CD14-positive monocyte (primary cell): ENCODE measurements at regions not wholly inside any gene's neighbourhood (a gene's known extent, or its start where the extent isn't known, plus 50 kb on each side); places are given as distances from the start of the nearest gene placed in this dataset.

Experiments used
- DNase-seq, 3 donors: peaks; one replicate each; pipeline ENCODE4 v3.0.0-alpha.2; 2011 to 2022
- H2AFZ ChIP-seq: 2 replicates; pipeline ENCODE4 v1.6.0; 2012; ENCODE audit warnings: mild to moderate bottlenecking, low read depth, low read length, inconsistent platforms; ENCODE audit not compliant: insufficient read depth, poor library complexity, severe bottlenecking
- H3K27ac ChIP-seq, 2 donors: 1 replicate in 1 of 2; 2 replicates in 1 of 2; pipeline ENCODE4 v1.5.1; 2012 to 2013; ENCODE audit warnings: low read length in 2 of 2, control low read depth in 1 of 2, inconsistent platforms in 1 of 2, low read depth in 1 of 2, mild to moderate bottlenecking in 1 of 2
- H3K27me3 ChIP-seq, 2 donors: one replicate each; pipeline versions ENCODE4 v1.6.0 to v1.6.1; 2011 to 2013; ENCODE audit warnings: low read length in 2 of 2; ENCODE audit not compliant: control insufficient read depth in 2 of 2, insufficient read depth in 2 of 2
- H3K36me3 ChIP-seq, 2 donors: replicated peaks in 1 of 2; 1 replicate in 1 of 2; 2 replicates in 1 of 2; pipeline versions ENCODE4 v1.5.1 to v1.6.1; 2012 to 2013; ENCODE audit warnings: low read length in 2 of 2, control low read depth in 1 of 2, inconsistent platforms in 1 of 2, mild to moderate bottlenecking in 1 of 2; ENCODE audit not compliant: insufficient read depth in 2 of 2, control insufficient read depth in 1 of 2
- H3K4me1 ChIP-seq, 2 donors: 1 replicate in 1 of 2; 2 replicates in 1 of 2; pipeline versions ENCODE4 v1.5.1 to v1.6.1; 2012 to 2013; ENCODE audit warnings: low read length in 2 of 2, control low read depth in 1 of 2, inconsistent platforms in 1 of 2, mild to moderate bottlenecking in 1 of 2, moderate library complexity in 1 of 2; ENCODE audit not compliant: insufficient read depth in 2 of 2, control insufficient read depth in 1 of 2
- H3K4me2 ChIP-seq: replicated peaks from 2 replicates; pipeline ENCODE3; 2012; ENCODE audit warnings: low read length, moderate library complexity, mild to moderate bottlenecking; ENCODE audit not compliant: poor library complexity, severe bottlenecking; ENCODE audit errors: extremely low read depth
- H3K4me3 ChIP-seq, 3 experiments: fragments of 200-600 bp in 1 of 3; sonication (generic) in 1 of 3; replicated peaks in 1 of 3; 1 replicate in 2 of 3; 2 replicates in 1 of 3; pipeline ENCODE4 v1.5.1; 2011 to 2013; ENCODE audit warnings: low read length in 3 of 3, mild to moderate bottlenecking in 3 of 3, control low read depth in 2 of 3, low read depth in 2 of 3, inconsistent platforms in 1 of 3, moderate library complexity in 1 of 3
- H3K79me2 ChIP-seq: 2 replicates; pipeline ENCODE4 v1.6.0; 2012; ENCODE audit warnings: mild to moderate bottlenecking, control low read depth, inconsistent platforms, low read length, moderate library complexity; ENCODE audit not compliant: insufficient read depth
- H3K9ac ChIP-seq: 2 replicates; pipeline ENCODE4 v1.6.0; 2017; ENCODE audit warnings: low read length, mild to moderate bottlenecking; ENCODE audit not compliant: insufficient read depth, poor library complexity, severe bottlenecking
- H3K9me3 ChIP-seq, 2 donors: replicated peaks in 1 of 2; 1 replicate in 1 of 2; 2 replicates in 1 of 2; pipeline versions ENCODE4 v1.5.1 to v1.6.1; 2012 to 2013; ENCODE audit warnings: low read length in 2 of 2, control low read depth in 1 of 2; ENCODE audit not compliant: control insufficient read depth in 1 of 2, insufficient read depth in 1 of 2
- H4K20me1 ChIP-seq: 2 replicates; pipeline ENCODE4 v1.6.0; 2012; ENCODE audit warnings: mild to moderate bottlenecking, low read length, control low read depth, moderate library complexity; ENCODE audit not compliant: insufficient read depth
- H3K27ac Mint-ChIP-seq, 7 donors: one replicate each; pipeline ENCODE4 v1.8.0; 2020; ENCODE audit warnings: mild to moderate bottlenecking in 7 of 7, mixed read lengths in 7 of 7, moderate library complexity in 6 of 7, inconsistent platforms in 2 of 7
- H3K27me3 Mint-ChIP-seq, 3 donors: one replicate each; pipeline ENCODE4 v1.8.0; 2021 to 2022; ENCODE audit warnings: low read depth in 3 of 3, mild to moderate bottlenecking in 3 of 3, mixed read lengths in 3 of 3, moderate library complexity in 3 of 3, inconsistent platforms in 1 of 3
- H3K36me3 Mint-ChIP-seq, 2 donors: one replicate each; pipeline ENCODE4 v1.8.0; 2020; ENCODE audit warnings: mixed read lengths in 2 of 2, inconsistent platforms in 1 of 2, mild to moderate bottlenecking in 1 of 2
- H3K4me1 Mint-ChIP-seq: one replicate; pipeline ENCODE4 v1.8.0; 2020; ENCODE audit warnings: mild to moderate bottlenecking, mixed read lengths
- H3K4me3 Mint-ChIP-seq, 2 donors: one replicate each; pipeline ENCODE4 v1.8.0; 2020; ENCODE audit warnings: mild to moderate bottlenecking in 2 of 2, mixed read lengths in 2 of 2, moderate library complexity in 1 of 2
- H3K9me3 Mint-ChIP-seq, 7 donors: one replicate each; pipeline ENCODE4 v1.8.0; 2020 to 2022; ENCODE audit warnings: mixed read lengths in 7 of 7, mild to moderate bottlenecking in 6 of 7, moderate library complexity in 6 of 7, inconsistent platforms in 2 of 7
- CTCF ChIP-seq: fragments of 200-600 bp; IDR thresholded peaks from one replicate; pipeline ENCODE4 v1.8.0; 2022; ENCODE audit warnings: antibody characterized with exemption, mild to moderate bottlenecking
- WGBS: methylation state at CpG from one replicate; pipeline ENCODE4 v1.1.5; 2013; ENCODE audit warnings: missing lambda C conversion rate; ENCODE audit not compliant: insufficient coverage; 5-methylcytosine and 5-hydroxymethylcytosine counted together
- intact Hi-C, 2 donors: fragments of 100-400 bp; cut with micrococcal nuclease; formaldehyde crosslinking; loops; one replicate each; pipeline versions ENCODE4 v1.15.0 to v1.15.1; 2023

GRCh38 chr21:19275065-19275464, 871.5 kb upstream of the TMPRSS15 start:
- H3K4me2 ChIP-seq: no peak overlapping the region
- no peak overlapping the region for H3K9ac ChIP-seq
- no peaks in the 10 kb centered on the region for H3K4me1 ChIP-seq
- H3K36me3 ChIP-seq: no peaks in the 10 kb centered on the region
- no peaks in the 10 kb centered on the region for H3K79me2 ChIP-seq
- no CpG with 5 or more reads among the region's 2 CpGs for whole genome bisulfite sequencing
- H4K20me1 ChIP-seq: no peaks in the 10 kb centered on the region
- peaks cover 0 to 4% (median 2%) of the 10 kb centered on the region in 7 donors for H3K9me3 Mint-ChIP-seq
- H3K27ac ChIP-seq: no peak overlapping the region
- no peaks in the 10 kb centered on the region for H3K27me3 ChIP-seq
- no peak overlapping the region for H3K27ac Mint-ChIP-seq
- no peak overlapping the region for H3K4me3 Mint-ChIP-seq
- H3K9me3 ChIP-seq: peaks cover 0 to 2% of the 10 kb centered on the region in 2 donors
- DNase-seq: no peak
- no peaks in the 10 kb centered on the region for H3K4me1 Mint-ChIP-seq
- TF ChIP-seq CTCF: no peak
- H2AFZ ChIP-seq: no peak overlapping the region
- no peaks in the 10 kb centered on the region for H3K36me3 Mint-ChIP-seq
- intact Hi-C loops: no loop called here
- H3K4me3 ChIP-seq: no peak overlapping the region
- no peaks in the 10 kb centered on the region for H3K27me3 Mint-ChIP-seq

- Mint-ChIP-seq H3K27me3 (no peaks in the 10 kb centered on the region), H3K36me3 (no peaks in the 10 kb centered on the region), H3K27ac (no peak overlapping the region), H3K4me3 (no peak overlapping the region), H3K9me3 (peaks cover 0 to 4% (median 0%) of the 10 kb centered on the region in 7 donors), H3K4me1 (no peaks in the 10 kb centered on the region)
- Histone ChIP-seq H3K4me1 (no peaks in the 10 kb centered on the region), H2AFZ (no peak overlapping the region), H4K20me1 (no peaks in the 10 kb centered on the region), H3K79me2 (no peaks in the 10 kb centered on the region), H3K9ac (no peak overlapping the region), H3K9me3 (peaks cover 0 to 2% of the 10 kb centered on the region in 2 donors), H3K4me2 (no peak overlapping the region), H3K36me3 (no peaks in the 10 kb centered on the region), H3K27me3 (no peaks in the 10 kb centered on the region), H3K27ac (no peak overlapping the region), H3K4me3 (no peak overlapping the region)
- TF ChIP-seq CTCF: no peak
- intact Hi-C loops: no loop called here
- no peak for DNase-seq
- WGBS: 60% methylated on average over 1 of the region's 4 CpGs
Observed at GRCh38 chr21:19276665-19277064, 873.1 kb upstream of the TMPRSS15 start.
